D721Med (cell line): ENCODE measurements at regions not wholly inside any gene's neighbourhood (a gene's known extent, or its start where the extent isn't known, plus 50 kb on each side); places are given as distances from the start of the nearest gene placed in this dataset.

Experiments used
- DNase-seq: peaks from one replicate; pipeline ENCODE4 v3.0.0; 2011; ENCODE audit warnings: low spot score; ENCODE audit not compliant: insufficient read length
- FAIRE-seq: peaks from 2 replicates; lab custom pipeline; 2011; peaks lifted over from hg19 to GRCh38; lab: Jason Lieb, UNC
- TF ChIP-seq, protein P1 (sequence below): IDR thresholded peaks from 2 replicates; pipeline ENCODE4 v1.5.1; 2012; ENCODE audit warnings: mild to moderate bottlenecking, control low read depth; ENCODE audit not compliant: insufficient read depth; ENCODE audit errors: missing control alignments

DNA sequence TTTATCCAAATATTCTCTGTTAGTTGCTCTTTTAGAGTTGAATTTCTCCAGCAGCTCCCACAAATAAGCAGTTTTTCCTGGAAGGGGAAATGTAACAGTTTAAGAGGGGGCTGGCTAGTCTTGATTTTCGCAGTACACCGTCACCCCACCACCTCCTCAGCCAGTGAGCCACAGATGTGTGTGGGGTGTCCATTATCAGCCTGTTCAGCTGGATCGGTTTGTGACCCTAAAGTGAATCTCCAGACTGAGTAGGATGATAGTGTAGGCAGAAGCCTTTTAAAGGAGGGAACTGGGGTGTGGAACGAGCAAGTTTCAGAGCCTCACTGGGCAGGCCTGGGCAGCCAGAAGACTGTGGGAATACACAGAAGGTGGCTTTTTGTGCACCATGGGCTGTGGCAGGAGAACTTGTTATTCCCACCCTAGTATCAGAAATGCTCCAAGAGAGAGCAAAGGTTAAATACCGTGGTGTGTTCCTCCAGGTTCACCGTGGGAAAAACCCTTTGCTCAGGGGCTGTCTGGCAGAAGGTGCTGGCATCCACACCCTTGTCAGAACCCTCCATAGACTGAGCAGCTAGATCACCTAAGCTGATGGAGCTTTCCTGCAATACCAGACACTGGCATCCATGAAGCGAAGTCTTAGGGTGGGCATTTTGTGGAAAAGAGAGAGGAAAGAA, 230.9 kb upstream of the MOCS1 start:
- DNase-seq: no peak
- TF ChIP-seq, protein P1, sequence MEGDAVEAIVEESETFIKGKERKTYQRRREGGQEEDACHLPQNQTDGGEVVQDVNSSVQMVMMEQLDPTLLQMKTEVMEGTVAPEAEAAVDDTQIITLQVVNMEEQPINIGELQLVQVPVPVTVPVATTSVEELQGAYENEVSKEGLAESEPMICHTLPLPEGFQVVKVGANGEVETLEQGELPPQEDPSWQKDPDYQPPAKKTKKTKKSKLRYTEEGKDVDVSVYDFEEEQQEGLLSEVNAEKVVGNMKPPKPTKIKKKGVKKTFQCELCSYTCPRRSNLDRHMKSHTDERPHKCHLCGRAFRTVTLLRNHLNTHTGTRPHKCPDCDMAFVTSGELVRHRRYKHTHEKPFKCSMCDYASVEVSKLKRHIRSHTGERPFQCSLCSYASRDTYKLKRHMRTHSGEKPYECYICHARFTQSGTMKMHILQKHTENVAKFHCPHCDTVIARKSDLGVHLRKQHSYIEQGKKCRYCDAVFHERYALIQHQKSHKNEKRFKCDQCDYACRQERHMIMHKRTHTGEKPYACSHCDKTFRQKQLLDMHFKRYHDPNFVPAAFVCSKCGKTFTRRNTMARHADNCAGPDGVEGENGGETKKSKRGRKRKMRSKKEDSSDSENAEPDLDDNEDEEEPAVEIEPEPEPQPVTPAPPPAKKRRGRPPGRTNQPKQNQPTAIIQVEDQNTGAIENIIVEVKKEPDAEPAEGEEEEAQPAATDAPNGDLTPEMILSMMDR: no peak
- no peak for FAIRE-seq

DNA sequence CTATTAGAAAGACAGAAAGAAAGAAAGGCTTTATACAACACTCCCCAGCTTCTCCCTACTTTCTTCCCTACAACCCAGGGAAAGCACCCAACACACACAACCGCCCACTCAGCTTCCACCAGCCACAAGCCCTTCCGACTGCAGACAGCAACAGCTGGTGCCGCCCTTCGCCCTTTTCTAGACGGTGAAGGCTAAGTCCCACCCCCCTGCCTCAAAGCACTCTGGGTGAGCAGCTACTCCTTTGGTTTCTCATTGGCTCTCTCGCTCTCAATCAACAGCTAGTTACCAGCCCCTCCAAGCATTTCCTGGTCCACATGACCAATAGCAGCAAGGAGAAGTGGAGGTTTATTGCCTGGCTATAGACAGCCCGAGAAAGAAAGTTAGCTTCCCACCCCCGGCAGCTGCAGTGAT, 230.1 kb upstream of the MOCS1 start:
- FAIRE-seq (no peak), DNase-seq (no peak)
- TF ChIP-seq, protein P1: no peak

DNA sequence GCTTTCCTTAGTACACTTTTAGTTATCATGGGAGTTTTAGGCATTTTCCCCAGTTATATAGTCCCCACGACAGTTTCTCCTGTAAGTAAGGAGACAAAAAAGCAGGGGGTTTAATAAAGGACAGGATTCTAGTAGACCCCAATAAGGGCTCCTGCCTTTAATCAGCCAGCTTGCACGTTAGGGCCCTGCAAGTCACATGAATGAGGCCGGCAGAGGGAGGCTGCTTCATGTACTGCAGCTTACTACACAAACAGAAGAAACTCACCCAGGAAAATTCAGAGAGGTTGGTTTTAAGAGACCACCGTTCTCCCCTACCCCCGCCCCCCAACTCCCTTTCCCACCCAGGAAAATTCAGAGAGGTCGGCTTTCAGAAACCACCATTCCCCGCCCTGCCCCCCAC, 229.7 kb upstream of the MOCS1 start:
- FAIRE-seq (no peak), DNase-seq (no peak)
- TF ChIP-seq, protein P1: no peak

DNA sequence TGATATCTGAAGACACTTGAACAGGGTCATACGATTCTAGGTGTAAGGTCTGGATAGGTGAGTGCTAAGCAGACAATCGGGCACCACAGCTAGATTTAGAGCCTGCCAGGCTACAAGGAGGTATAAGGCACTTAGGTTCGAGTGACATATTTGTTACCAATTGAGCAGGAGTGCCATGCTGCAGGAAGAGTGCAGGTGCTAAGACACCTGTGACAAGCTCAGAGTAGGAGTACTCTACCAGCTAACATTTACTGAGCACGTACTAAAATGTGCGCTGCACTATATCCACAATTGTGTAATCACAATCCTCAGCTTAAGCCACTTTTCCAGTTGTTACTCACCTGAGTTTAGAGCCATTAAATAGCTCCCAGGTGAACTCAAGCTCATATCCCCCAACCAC, 227.8 kb upstream of the MOCS1 start:
- no peak for DNase-seq
- TF ChIP-seq, protein P1: no peak
- FAIRE-seq: no peak

DNA sequence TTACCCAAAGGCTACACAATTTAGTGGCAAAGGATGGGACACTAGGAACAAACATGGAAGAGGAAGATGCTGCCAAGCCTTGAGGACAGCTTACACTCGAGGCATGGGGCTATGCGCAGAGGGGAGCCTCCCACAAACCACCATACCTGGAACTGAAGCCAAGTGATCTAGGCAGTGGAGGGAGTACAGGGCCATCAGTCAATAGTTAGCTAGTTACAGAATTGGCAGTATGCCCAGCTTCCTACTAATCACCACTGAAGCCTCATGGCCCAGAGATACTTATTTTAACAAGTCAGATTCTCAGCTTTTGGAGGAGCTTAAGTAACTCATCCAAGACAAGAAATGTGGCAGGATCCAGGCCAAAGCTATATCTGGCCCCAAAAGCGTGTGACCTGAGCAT, 226.6 kb upstream of the MOCS1 start:
- TF ChIP-seq, protein P1: no peak
- FAIRE-seq (no peak), DNase-seq (no peak)

DNA sequence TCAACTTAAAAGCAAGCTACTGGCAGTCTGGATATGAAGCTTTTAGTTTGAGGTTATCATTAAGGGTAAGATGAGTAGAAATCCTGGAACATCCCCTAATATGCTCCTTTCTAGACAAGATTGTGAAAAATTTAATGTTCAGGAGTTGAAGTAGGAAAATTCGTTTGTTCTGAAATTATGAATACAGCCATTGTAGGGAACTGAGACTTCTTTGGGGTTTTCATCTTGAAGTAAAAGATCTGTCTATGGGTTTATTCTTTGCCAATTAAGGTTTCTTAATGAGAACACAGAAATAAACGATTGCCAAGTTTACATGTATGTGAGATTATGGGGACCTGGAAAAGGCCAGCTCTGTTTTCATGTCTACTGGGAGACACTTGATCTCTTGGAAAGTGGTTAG, 225.6 kb upstream of the MOCS1 start:
- DNase-seq: no peak
- FAIRE-seq: no peak
- TF ChIP-seq, protein P1: no peak

DNA sequence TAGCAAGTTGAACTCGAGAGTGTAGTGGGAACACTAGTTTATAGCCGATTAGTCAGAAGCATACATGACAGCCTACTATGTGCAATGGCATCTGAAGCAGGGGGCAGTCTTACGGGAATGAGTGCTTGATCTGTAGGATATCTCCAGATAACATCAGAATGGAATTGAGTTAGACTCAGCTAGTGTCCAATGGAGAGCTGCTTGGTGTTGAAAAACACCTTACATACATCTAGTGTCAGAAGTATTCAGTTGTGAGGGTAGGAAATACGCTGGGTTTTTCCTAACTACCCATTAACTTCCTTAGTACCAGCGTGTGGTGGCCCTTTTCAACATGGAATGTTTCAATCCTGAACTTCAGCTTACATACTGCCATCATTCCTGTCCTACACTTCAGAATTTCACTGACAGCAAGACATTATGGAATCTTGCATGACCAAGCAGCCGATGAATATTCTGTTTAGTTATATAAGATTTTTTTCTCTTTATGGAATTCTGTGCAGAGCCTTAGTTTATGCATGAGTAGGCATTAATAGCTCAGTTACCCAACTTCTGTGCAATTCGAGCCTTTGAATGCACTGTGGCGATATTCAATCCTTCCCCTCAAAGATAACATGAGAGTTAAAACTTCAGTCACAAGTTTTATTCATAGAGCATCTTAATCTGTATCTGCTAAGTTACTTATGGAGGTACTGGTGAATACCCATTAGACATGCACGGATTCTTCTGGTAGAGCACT, 218.6 kb upstream of the MOCS1 start:
- DNase-seq (no peak), FAIRE-seq (no peak)
- TF ChIP-seq, protein P1: no peak
